ENCODE measurements at regions not wholly inside any gene's neighbourhood (a gene's known extent, or its start where the extent isn't known, plus 50 kb on each side); places are given as distances from the start of the nearest gene placed in this dataset.

DNA sequence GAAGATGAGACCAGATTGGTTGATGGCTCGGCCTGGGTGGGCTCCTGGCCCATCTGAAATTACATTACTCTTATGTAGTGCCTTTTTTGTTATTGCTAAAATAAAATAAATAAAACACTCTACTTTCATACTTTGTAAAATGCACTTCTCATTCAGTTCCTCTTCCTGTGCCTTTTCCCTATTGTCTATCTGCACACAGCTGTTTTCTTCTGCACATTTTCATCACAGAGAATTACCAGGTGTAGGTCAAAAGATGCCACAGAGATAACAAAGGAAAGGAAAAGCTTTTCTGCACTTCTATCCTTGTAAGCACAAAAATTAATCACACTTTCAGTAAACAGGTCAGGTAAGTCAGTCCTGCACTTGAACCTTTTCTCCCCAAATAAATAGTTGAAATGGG lies 265.1 kb downstream of the BTG1 start:
- TF ChIP-seq, protein P1, sequence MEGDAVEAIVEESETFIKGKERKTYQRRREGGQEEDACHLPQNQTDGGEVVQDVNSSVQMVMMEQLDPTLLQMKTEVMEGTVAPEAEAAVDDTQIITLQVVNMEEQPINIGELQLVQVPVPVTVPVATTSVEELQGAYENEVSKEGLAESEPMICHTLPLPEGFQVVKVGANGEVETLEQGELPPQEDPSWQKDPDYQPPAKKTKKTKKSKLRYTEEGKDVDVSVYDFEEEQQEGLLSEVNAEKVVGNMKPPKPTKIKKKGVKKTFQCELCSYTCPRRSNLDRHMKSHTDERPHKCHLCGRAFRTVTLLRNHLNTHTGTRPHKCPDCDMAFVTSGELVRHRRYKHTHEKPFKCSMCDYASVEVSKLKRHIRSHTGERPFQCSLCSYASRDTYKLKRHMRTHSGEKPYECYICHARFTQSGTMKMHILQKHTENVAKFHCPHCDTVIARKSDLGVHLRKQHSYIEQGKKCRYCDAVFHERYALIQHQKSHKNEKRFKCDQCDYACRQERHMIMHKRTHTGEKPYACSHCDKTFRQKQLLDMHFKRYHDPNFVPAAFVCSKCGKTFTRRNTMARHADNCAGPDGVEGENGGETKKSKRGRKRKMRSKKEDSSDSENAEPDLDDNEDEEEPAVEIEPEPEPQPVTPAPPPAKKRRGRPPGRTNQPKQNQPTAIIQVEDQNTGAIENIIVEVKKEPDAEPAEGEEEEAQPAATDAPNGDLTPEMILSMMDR (conservative IDR thresholded peaks at IDR 0.05): no peak
- TF ChIP-seq EZH2 (IDR thresholded peaks at IDR 0.05; ENCODE audit: low read depth): no peak

All from PC-9 (cell line).